PC-3 (cell line): ENCODE measurements at regions not wholly inside any gene's neighbourhood (a gene's known extent, or its start where the extent isn't known, plus 50 kb on each side); places are given as distances from the start of the nearest gene placed in this dataset.

Experiments used
- CTCF ChIP-seq: fragments of 300-600 bp; sonication (generic); conservative IDR thresholded peaks from 2 replicates; pipeline ENCODE4 v1.5.1; 2017; ENCODE audit warnings: antibody characterized with exemption, low read depth, mild to moderate bottlenecking, low read length
- EZH2 ChIP-seq: fragments of 300-600 bp; sonication (generic); IDR thresholded peaks from one replicate; pipeline ENCODE4 v1.6.1; 2017; ENCODE audit warnings: antibody characterized with exemption, mild to moderate bottlenecking, low read length; ENCODE audit not compliant: unreplicated experiment
- EZH2phosphoT487 ChIP-seq: fragments of 300-600 bp; sonication (generic); IDR thresholded peaks from 2 replicates; pipeline ENCODE4 v1.6.1; 2018; ENCODE audit warnings: mild to moderate bottlenecking, antibody characterized with exemption, low read length, borderline replicate concordance

GRCh38 chr3:173336261-173336660 lies 61.3 kb upstream of the NLGN1 start:
- no peak for TF ChIP-seq CTCF
- no peak for TF ChIP-seq EZH2
- TF ChIP-seq EZH2phosphoT487 = no peak
